DND-41 (cell line): ENCODE measurements at regions not wholly inside any gene's neighbourhood (a gene's known extent, or its start where the extent isn't known, plus 50 kb on each side); places are given as distances from the start of the nearest gene placed in this dataset.

Experiments used
- CTCF ChIP-seq: IDR thresholded peaks from 2 replicates; pipeline ENCODE4 v1.5.1; 2012; ENCODE audit warnings: borderline replicate concordance, low read length, moderate library complexity, mild to moderate bottlenecking; ENCODE audit not compliant: poor library complexity, severe bottlenecking; ENCODE audit errors: extremely low read depth
- EZH2 ChIP-seq: IDR thresholded peaks from 3 replicates; pipeline ENCODE4 v1.6.1; 2012; ENCODE audit warnings: borderline replicate concordance, low read depth, mild to moderate bottlenecking, moderate library complexity, low read length, inconsistent platforms; ENCODE audit not compliant: severe bottlenecking

- TF ChIP-seq CTCF (no peak), EZH2 (no peak)
These were observed 505.5 kb downstream of the XPNPEP1 start for GRCh38 chr10:109417803-109418202.
